HG03280 (cell line): ENCODE measurements at regions not wholly inside any gene's neighbourhood (a gene's known extent, or its start where the extent isn't known, plus 50 kb on each side); places are given as distances from the start of the nearest gene placed in this dataset.

Experiments used
- ATAC-seq: cut with Tn5 transposase; IDR thresholded peaks from one replicate; pipeline ENCODE4 v1.9.1; 2021; ENCODE audit warnings: mild to moderate bottlenecking, moderate library complexity; ENCODE audit not compliant: unreplicated experiment

DNA sequence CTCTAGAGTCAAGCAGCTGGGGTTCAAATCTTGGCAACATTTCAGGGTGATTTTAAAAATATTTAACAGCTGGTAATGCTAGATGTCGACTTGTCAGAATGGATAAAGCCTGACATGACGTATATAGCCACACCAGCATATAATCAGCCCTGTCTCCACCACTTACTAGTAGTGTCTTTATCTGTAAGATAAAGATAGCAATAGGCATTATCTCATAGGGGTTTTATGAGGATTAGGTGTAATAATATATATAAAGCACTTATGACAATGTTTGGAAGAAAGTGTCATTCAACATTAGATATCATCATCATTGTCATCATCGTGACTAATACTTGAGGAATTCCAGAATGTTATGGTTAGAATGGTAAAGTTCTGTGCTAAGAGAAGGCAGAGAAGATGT lies 369.0 kb upstream of the CWC22 start:
- ATAC-seq: no peak

DNA sequence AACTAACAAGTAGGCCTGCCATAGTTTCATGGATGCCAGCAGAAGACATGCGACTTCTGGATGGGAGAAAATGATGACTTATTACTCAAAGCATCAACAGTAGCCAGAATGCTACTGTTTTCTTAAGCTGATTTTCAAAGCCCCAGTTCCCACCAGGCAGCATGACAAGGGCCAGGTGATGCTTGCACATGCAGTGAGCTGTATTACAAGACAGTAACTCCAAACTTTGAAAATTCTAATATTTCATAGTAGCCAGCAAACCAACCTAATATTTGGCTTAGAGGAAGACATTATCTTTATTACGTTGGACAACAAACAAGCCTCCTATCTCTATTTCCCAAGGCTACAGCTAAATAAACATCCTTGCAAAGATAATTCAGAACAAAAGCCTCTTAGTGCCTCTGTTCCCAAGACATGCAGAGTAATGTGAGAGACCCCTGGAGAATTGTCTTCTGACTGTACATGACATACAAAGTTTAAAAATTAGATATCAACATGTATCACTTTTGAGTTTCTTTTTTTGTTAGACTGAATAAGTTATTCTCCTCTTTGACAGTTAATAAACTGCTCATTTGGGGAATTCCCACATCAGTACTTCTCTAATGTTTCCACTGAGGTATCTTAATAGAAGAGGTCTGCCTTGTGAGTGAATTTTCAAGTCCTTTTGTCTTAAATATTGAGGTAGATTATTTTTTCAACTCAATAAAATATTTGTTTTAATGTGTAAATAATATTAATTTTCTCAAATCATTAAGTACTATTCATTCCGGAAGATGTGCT lies 367.6 kb upstream of the CWC22 start:
- ATAC-seq: no peak

DNA sequence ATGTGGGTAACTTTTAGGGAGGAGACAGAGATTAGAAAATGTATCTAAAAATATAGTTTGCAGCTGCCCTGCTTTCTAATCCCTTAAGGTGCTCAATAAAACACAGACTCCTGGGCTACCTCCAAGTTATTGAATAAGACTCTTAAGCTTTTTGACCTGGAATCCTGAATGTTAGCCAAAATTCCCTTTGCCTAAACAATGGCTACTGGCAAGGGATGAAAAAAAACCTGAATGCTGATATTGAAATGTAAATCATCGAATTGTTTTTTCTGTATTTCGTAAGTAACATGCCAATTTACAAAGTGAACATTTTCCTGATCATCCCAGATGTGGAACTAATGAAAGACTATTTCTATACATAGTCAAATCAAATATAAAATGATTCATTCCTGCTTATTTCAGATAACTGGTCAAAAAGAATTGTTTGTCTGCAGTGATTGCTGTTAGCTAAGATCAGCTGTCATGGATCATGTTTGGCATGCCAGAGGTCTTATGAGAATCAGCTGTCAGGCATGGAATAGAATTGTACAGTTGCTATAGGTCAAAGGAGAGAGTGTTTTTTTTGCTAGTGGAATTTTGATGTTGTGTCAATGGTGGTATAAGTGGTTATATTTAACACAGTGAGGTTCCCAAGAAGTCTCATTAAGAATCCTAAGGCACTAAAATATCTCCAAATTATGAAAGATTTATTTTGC lies 363.6 kb upstream of the CWC22 start:
- ATAC-seq: no peak

DNA sequence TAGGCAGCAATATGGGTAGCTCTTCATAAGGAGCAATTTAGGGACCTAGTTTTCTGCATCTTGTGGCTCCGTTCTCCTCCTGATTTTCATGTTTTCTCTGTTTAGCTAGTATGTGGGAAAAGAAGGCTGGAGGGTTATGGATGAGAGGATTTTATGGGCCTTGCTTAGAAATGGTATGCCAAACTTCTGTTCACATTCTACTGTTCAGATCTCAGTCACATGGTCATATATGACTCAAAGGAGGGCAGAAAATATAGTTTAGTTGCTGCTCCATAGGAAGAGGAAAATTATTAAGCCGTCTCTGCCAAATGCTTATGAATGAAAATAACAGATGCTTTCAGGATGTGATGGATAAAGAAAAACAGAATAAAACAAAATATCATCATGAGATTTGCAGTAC lies 361.8 kb upstream of the CWC22 start:
- no peak for ATAC-seq

DNA sequence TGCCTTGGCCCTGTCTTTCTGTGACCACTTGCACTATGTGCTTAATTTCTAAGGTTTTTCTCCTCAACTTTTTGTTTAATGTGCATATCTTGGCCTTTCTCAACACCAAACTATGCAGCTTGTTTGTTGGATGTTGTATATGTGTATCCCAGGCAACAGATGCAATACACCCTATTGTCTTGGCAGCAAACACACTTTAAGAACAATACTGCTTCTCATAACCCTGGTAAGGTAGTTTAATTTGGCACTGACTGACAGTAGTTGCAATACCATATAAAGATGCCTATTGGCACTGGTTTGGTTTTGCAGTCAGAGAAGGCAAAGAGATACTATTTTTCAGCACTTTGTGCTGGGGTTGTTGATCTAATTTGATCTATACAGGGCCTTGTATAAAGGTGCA lies 360.7 kb upstream of the CWC22 start:
- ATAC-seq: no peak

DNA sequence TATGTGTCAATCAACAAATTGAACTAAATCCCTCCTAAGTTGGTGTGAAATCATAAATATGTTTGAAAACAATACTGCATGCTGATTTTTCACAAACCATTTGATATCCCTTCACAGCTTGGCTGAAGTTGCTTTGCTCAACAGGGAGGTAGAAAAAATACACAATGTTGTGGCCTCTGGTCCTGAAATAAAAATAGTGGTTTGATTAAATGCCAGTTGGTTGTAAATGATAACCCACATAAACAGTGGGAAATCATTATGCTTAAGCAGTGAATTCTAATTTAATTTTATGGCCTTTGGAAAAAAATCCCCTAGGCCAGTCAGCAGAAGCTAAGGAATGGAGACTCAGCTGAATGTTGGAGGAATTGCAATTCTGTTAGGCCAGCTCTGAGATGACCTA lies 359.4 kb upstream of the CWC22 start:
- no peak for ATAC-seq

DNA sequence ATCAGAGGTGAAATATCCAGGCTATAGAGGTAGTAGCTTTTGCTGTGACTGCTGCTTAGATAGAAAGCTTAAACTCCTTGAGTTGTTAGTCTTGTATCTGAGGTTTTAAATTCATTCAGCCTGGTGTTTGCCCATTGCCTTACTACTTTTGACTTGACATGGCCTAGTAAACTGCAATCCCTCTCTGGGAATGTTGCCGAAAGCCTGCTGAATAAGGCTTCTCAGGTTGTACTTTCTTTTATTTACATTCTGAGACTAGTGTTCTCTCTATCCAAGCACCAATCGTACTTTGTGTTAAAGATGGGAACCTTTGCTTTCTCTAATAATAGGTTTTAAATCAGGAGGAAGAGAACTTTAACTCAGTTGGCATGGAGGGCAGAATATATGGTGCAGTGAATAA lies 357.6 kb upstream of the CWC22 start:
- no peak for ATAC-seq

DNA sequence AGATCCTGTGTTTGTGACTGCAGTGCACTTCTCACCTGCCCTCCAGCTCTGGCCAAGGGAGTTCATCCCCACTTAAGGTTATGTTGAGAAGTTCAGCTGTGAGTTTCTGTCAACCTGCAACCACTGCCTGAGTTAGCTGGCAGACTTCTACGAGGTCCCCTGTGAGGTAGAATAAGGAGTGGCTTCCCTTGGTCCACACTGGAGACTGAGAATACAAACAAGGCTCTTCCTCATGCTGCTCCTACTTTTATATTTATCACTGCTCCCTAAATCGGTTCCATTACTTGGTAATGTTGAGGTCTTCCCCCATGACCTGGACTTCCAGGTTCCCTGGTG lies 353.2 kb upstream of the CWC22 start:
- peak; percentile 47 for ATAC-seq

DNA sequence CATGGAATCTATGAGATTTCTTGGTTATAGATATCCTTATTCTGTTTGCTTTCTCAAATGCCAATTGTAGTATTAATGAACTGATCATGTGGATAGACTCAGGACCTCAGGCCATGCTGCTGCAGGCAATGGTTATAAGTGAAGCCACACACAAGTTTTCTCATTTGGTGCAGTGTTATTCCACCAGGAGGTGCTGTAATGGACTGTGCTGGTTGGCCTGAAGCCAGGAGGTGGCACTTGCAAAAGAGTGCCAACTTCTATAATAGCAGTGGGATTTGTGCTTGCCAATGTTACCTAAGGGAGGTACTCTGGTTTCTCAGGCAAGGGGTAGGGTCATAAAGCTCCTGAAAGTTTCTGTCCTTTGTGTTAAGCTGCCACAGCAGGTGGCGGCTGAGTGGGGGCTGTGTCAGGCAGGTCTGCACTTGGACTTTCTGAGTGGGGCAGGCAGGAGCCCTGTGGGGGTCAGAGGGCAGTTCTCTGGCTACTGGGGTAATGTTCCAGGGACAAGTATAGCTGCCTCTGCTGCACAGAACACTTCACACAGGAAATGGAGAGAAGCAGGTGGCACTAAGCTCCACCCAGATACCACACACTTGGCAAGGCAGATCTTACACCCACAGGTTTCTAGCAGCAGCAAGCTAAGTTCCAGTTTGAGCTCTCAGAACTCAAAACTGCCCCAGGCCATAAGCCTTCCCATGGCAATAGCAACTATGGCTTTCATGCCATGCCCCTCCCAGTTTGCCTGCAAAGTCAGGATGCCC lies 352.6 kb upstream of the CWC22 start:
- ATAC-seq: peak; percentile 97

DNA sequence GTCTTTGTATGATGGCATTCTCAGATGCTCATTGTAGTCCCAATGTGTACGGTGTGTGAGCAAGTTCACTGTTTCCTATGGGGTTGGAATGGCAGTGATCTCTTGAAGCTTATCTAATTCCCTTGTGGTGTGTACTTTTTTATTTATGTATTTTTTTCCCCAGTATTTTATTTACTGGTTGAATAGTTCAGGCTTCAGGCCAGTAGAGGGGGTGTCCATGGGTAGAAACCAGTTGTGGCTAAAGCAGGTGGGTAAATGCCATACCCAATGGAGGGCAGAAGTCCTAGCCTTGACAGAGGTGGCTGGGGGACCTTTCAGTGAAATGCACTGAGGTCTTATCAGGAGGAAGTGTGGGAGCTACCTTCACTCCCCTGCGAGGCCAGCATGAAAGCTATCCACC lies 351.4 kb upstream of the CWC22 start:
- ATAC-seq: no peak

DNA sequence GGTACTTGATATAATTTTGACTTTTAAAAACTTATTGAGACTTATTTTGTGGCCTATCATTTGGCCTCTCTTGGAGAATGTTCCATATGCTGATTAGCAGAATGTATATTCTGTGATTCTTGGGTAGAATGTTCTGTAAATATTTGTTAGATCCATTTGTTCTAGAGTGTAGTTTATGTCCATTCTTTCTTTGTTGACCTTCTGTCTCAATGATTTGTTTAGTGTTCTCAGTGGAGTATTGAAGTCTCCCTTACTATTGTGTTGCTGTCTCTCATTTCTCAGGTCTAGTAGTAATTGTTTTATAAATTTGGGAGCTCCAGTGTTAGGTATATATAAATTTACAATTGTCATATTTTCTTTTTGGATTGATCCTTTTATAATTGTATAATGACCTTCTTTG lies 349.6 kb upstream of the CWC22 start:
- ATAC-seq: no peak

DNA sequence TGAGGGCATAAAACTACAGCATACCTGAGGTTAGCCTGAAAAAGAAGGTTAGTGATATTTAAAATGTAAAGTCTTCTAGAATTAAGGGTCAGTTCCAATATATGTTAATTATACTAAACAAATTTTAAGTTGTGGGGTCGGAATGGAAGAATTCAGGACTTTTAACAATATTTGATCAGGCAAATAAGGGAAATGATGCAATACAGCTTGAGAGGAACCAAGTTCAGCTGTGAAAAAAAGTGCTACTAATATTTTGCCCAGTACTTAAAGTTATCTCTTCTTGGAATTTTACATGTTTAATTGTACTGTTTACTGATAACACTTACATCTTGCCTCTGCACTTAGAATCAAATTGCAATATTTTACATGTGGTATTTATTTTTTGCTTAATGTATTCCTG lies 345.5 kb upstream of the CWC22 start:
- ATAC-seq: no peak

DNA sequence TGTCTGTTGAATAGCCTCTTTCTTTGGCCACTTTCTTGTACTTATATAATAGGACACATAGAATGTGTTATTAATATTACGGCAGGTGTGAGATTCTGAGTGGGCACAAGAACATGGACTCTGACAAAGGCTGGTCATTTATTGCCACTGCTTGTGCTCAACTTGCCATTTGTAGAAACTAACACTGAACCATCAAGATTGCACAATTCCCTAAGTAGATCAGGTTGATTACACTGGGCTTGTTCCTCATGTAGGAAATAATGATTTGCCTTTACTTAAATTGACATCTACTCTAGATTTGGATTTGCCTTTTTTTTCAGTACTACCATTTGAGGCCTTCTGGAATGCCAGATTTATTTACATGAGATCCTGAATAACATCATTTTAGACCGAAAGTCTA lies 342.7 kb upstream of the CWC22 start:
- no peak for ATAC-seq

DNA sequence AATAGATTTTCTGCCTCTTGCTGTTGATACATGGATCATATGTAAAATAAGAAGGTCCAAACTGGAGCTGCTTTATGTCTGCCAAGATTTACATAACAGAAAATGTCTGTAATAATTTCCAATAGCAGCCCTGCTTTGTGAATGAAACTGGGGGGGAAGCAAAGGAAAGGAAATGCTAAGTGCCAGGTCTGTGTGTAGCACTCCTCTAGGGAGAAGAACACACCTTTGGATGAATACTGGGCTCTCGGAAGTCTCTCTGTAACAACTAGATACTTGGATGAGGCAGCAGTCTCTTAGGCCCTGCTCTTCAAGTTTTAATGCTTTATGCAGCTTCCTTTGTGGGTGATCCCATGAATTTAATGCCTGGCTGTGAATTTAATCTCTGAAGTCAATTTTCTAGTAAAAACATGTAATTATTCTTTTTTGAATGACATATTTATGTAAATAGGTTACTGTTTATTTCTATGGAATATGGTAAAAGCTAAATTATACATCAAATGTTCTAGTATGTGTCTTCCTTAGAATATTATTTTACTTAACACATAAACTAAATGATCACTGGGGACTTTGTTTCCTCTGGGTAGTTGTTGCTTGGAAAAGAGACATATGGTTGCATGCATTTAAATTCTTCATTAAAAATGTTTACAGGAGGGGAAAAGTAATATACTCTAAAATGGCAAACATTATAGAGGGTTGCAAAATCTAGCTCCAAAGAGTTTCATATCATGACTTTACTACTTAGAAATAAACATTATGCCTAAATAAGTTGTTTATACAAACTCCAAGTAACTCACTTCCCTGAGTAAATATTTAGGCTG lies 336.6 kb upstream of the CWC22 start:
- no peak for ATAC-seq

DNA sequence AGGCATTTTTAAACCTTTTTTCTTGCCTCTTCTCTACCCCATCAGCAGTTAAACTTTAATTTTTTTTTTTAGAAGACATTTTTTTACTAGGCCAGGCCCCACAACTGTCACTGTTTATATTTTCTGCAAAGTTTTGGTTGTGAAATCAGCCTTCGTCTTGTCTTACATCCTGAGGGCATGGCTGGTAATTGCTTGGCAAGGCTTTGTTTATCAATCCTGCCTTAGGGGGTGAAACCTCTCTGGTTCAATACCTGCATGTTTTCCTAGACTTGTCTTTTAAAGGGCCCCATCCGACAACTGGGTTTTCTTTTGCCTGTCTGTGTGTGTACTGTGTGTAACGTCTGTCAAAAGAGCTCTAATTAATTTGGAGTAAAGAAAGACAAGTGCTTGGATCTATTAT lies 330.0 kb upstream of the CWC22 start:
- no peak for ATAC-seq

DNA sequence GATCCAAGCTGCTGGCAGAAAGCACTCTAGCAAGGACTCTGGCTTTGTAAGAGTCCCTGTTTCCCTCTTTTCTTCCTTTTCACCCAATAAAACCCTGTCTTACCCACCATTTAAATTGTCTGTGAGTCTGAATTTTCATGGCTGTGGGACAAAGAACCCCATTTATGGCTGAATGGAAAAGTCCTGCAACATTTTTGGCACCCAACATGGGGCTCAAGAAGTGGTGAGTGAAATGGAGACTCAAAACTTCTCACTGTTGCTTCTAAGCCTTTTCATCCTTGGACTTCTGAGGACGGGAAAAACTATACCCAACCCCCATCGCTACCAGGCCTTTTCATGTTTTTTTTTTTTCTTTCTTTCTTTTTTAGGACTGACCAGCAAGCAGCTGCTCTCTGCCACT lies 329.5 kb upstream of the CWC22 start:
- ATAC-seq: no peak

DNA sequence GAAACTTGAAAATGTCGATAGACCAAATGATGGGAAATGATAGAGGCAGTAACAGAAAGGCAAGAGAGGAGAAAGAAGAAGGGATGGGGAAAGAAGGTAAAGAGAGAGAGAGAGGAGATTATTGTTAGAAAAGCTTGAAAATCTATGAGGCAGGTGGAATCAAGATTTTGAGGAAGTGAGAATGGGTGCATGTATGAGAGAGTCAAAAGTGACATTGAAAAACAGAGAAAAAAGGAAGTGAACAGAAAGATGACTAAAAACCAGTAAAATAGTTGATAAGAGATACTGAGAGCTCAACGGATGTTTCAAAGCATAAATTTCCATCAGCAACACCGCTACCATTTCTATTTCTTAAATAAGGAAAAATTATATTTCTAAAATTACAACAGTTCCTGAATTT lies 327.4 kb upstream of the CWC22 start:
- ATAC-seq: peak; percentile 100

DNA sequence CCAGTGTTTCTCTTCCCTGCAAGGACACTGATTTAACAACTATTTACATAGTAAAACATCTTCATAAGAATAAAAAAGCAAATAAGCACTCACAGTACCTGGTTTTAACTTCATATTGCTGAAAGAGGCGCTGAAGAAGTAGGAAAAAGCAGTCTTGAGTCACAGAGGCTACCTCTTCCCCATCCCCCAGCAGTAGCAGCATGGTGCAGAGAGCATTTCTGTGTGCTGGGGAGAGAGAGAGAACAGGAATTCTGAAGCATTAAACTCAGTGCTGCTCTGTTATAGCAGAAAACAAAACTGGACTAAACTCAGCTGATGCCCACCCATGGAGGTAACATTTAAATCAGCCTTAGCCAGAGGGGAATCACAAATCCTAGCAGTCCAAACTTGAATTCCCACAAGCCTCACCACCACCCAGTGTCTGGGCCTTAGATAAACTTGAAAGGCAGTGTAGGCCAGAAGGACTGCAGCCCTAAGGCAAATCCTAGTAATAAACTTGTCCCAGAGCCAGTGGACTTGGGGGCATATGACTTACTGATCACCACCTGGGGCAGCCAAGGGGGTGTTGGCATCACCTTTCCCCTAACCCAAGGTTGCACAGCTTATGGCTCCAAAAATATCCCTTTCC lies 321.8 kb upstream of the CWC22 start:
- ATAC-seq: no peak

DNA sequence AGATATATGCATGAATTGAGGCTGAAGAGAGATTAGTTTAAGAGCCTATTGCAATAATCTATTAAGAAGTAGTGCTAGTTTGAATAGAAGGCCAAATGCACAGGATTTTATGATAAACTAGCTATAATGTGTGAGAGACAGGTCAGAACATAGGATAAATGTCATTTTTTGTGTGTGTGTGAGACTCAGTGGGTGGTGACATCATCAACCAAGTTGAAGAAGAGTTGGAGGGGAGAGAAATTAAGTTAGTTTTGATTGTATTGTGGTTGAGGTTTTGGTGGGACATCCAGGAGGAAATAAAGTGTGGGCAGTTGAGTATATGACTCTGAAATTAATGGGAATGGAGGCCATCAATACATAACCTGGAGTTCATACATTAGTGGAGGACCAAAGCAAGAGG lies 320.1 kb upstream of the CWC22 start:
- ATAC-seq: no peak

DNA sequence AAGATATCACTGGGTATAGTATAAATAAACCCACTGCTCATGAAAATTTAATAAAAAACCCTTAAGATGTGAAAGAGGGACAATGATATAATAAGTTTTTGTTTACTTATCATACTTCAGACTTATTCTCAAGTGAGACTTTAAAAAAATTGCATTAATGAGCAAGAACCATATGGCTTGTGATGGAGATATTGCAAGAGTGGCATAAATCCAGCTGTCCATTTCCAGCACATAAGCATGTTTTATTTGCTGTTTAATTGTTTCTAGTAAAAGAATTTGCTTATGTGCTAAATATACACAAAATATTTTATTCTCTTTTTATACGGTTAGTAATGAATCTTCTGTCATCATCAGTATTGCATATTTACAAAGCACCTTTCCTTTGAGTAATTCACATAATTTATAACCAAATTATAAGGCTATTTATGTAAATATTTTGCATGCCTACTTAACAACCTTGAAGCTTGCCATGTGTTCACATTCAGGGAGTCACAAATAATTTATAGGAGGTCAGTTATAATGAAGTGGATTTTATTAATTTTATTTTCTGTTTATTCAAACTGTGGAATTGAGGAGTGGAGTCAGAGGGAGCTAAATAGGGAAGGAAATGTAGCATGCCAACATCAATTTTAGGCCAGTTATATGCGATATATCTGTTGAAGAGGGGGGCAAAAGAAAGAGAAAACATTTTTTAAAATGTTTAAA lies 318.5 kb upstream of the CWC22 start:
- no peak for ATAC-seq
